Activated T-cell treated with anti-CD3 and anti-CD28 coated beads, Interleukin-2, amount 50 U/mL, for 4 hours (primary cell): ENCODE measurements at regions not wholly inside any gene's neighbourhood (a gene's known extent, or its start where the extent isn't known, plus 50 kb on each side); places are given as distances from the start of the nearest gene placed in this dataset.
"Not testable (repeated sequence)": the region's sequence is repeated elsewhere in the genome, so short reads cannot be mapped to it uniquely, and the experiment has no call there.

Source experiments
- ATAC-seq, 2 donors: fragments of 200-7000 bp; cut with Tn5 transposase; one replicate each; pipeline ENCODE4 v1.10.0; 2021
- DNase-seq: peaks from one replicate; pipeline ENCODE4 v3.0.0-alpha.2; 2020
- H3K27me3 Mint-ChIP-seq: one replicate; pipeline ENCODE4 v1.8.0; 2021; ENCODE audit warnings: low read depth, mixed read lengths
- H3K36me3 Mint-ChIP-seq: one replicate; pipeline ENCODE4 v1.8.0; 2022; ENCODE audit warnings: mixed read lengths; ENCODE audit not compliant: insufficient read depth
- H3K4me1 Mint-ChIP-seq: one replicate; pipeline ENCODE4 v1.8.0; 2021; ENCODE audit warnings: low read depth, mixed read lengths
- H3K4me3 Mint-ChIP-seq: one replicate; pipeline ENCODE4 v1.8.0; 2021; ENCODE audit warnings: mild to moderate bottlenecking, moderate library complexity, mixed read lengths
- H3K9me3 Mint-ChIP-seq: one replicate; pipeline ENCODE4 v1.8.0; 2021; ENCODE audit warnings: mixed read lengths

DNA sequence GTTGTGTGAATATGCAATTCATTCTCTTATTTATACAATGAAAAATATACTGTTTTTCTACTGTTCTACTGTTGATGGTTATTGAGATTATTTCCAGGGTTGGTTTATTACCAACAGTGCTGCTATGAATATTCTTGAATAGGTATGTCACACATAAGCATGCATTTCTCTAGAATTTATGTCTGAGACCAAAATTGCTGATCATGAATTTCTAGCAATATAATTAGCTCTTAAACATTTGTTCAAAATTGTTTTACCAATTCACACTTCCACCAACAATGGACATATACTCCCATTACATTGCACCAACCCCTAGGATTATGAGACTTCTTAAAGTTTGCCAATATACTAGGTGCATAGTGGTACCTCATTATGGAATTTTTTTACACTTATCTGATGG is 164.1 kb upstream of the KCNQ5 start:
- ATAC-seq: no peak
- Mint-ChIP-seq H3K4me3 (no peak overlapping the region), H3K27me3 (peaks cover 8% of the 10 kb centered on the region), H3K36me3 (no peaks in the 10 kb centered on the region), H3K4me1 (no peaks in the 10 kb centered on the region), H3K9me3 (no peaks in the 10 kb centered on the region)
- DNase-seq: no peak

DNA sequence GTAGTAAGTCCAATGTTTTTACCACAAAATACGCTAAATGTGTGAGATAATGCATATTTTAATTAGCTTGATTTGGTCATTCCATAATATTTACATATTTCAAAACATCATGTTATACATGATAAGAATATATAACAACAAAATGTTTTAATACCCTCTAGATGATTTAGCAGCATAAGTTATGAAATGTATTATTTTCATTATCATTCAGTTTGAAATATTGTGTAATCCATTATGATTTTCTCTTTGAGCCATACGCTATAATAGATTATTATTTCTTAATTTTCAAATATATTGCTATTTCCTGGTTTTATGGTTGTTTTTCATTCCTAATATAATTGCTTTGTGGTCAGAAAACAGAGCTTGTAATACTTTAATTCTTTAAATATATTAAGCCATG is 163.3 kb upstream of the KCNQ5 start:
- H3K4me3 Mint-ChIP-seq: no peak overlapping the region
- no peak for DNase-seq
- H3K4me1 Mint-ChIP-seq: no peaks in the 10 kb centered on the region
- H3K36me3 Mint-ChIP-seq: no peaks in the 10 kb centered on the region
- peaks cover 8% of the 10 kb centered on the region for H3K27me3 Mint-ChIP-seq
- no peak for ATAC-seq
- H3K9me3 Mint-ChIP-seq: no peaks in the 10 kb centered on the region

DNA sequence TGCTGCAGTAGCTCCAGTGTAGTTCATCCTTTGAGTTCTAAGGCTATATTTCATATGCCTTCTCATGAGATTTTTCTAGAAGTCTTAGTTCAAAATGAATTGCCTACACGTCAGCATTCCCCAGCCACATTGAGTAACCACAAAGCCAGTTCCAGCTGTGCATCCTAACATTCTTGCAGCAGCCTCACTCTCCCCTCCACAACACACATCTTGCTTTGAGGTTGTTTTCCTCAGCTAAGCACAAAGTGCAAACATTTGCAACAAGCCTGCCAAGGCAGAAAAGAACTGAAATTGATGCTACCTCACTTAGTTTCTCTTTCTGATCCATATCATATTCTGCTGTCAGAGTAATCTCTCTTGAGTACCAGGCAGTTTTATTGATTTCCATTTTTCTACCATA is 160.7 kb upstream of the KCNQ5 start:
- no peaks in the 10 kb centered on the region for H3K9me3 Mint-ChIP-seq
- peaks cover 14% of the 10 kb centered on the region for H3K27me3 Mint-ChIP-seq
- no peak for DNase-seq
- ATAC-seq: no peak
- no peaks in the 10 kb centered on the region for H3K4me1 Mint-ChIP-seq
- H3K4me3 Mint-ChIP-seq: no peak overlapping the region
- no peaks in the 10 kb centered on the region for H3K36me3 Mint-ChIP-seq

DNA sequence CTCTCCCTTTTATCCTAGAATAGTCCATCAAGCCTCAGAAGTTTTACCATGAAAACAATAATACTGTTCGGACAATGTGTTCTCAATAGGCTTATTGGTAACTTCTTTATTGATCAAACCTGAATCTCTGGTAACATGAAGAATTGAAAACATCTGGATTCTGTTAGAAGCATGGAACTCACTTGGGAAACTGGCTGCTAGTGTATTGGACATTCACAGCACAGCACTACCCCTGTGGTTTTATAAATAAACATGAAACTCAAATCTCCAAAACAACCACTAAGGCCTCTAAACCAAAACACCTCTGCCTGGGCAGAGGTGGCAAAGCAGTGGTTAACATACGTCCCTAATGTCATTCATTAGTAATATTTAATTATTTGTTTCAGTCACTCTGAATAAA is 157.6 kb upstream of the KCNQ5 start:
- Mint-ChIP-seq H3K4me3 (no peak overlapping the region), H3K27me3 (peaks cover 17% of the 10 kb centered on the region), H3K4me1 (no peaks in the 10 kb centered on the region), H3K9me3 (no peaks in the 10 kb centered on the region), H3K36me3 (no peaks in the 10 kb centered on the region)
- ATAC-seq: no peak
- DNase-seq: no peak

DNA sequence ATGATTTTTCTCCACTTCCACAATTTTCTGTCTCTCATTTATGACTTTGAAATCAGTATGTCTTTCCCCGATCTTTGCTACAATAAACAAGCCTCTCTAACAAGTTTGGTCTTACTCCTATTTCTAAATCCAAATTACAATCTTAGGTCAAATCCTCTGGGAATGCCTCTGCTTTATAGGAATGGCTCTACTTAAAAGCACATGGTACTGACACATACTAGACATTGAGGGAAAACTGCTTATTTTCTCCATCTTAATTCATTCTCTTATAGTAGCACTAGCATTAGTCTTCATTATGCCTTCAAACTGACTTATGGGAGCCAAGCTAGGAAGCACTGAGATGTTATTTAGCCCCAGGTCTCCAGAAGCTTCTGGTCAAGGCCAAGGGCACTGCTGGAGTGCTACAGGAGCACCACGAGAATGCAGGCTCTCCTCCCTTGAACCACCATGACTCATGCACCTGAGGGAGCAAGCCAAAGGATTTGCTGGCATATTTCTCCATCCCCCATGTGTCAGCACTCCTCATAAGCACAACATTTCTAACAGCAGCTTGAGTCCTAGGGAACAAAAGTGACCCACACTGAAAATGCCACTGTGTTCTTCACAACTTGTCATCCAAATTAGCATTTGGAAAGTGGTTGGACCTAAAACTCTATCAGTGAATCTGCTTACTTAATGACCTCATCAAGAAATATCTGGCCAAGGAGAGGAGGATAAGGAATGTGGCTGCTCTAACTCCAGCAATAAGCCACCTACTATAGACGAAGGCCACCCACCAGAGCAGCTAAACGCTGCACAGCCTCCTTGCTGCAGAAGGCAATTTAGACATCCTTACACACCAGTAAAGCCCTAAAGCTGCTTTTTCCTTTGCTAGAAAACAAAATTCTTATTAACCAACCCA is 156.8 kb upstream of the KCNQ5 start:
- no peak for ATAC-seq
- Mint-ChIP-seq H3K9me3 (no peaks in the 10 kb centered on the region), H3K27me3 (peaks cover 17% of the 10 kb centered on the region), H3K4me3 (no peak overlapping the region), H3K4me1 (no peaks in the 10 kb centered on the region), H3K36me3 (no peaks in the 10 kb centered on the region)
- no peak for DNase-seq

DNA sequence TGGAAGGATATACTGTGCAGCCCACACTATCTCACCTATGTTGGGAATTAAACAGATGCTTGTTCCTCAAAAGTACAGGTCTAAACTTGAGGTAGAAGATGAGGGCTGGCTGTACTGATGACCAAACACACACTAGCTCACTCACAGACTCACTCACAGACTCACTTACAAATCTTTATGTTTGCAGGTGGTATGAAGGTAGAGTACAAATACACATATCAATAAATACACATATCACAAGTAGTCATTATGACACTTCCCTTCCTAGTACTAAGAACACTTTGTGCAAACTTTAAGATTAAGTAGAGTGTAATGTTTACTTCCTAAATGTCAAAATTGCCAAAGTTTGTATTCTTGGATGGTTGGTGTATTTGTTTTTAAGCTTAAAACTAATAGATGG is 155.4 kb upstream of the KCNQ5 start:
- no peak overlapping the region for H3K4me3 Mint-ChIP-seq
- H3K9me3 Mint-ChIP-seq: no peaks in the 10 kb centered on the region
- H3K27me3 Mint-ChIP-seq: peaks cover 16% of the 10 kb centered on the region
- ATAC-seq (no peak), DNase-seq (no peak)
- H3K36me3 Mint-ChIP-seq: no peaks in the 10 kb centered on the region
- H3K4me1 Mint-ChIP-seq: no peaks in the 10 kb centered on the region

DNA sequence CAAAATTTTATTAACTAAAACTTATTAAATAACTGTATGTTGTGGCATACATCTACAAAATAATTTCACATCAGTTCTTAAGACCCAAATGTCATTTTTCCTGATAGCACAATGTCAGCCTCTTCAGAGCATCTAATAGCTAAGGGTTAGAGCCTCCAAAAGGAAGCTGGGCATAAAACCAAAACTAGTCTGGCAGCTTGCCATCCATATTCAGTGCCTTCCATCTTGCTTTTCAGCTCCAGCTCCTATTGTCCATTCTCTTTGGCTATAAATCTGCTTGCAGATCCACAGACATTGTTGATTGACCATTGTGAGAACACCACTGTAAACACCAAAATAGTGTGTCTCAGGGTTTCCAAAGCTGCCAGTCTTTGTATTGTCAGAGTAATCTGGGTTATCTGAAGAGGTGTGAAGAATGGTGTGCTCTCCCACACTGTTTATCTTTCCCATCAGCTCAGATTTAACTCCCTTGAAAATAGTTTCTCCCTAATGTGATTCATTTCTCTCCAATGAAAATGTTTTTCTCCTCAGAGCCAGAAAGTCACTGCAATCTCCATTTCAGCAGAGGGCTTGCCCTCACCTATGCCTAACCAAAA is 154.8 kb upstream of the KCNQ5 start:
- H3K4me1 Mint-ChIP-seq: no peaks in the 10 kb centered on the region
- H3K9me3 Mint-ChIP-seq: no peaks in the 10 kb centered on the region
- H3K4me3 Mint-ChIP-seq: no peak overlapping the region
- H3K36me3 Mint-ChIP-seq: no peaks in the 10 kb centered on the region
- ATAC-seq (no peak), DNase-seq (no peak)
- peaks cover 12% of the 10 kb centered on the region for H3K27me3 Mint-ChIP-seq

DNA sequence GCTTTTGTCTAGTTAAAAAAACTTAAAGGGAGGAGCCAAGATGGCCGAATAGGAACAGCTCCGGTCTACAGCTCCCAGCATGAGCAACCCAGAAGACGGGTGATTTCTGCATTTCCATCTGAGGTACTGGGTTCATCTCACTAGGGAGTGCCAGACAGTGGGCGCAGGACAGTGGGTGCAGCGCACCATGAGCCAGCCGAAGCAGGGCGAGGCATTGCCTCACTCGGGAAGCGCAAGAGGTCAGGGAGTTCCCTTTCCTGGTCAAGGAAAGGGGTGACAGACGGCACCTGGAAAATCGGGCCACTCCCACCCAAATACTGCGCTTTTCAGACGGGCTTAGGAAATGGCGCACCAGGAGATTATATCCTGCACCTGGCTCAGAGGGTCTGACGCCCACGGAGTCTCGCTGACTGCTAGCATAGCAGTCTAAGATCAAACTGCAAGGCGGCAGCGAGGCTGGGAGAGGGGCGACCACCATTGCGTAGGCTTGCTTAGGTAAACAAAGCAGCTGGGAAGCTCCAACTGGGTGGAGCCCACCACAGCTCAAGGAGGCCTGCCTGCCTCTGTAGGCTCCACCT is 152.4 kb upstream of the KCNQ5 start:
- H3K4me1 Mint-ChIP-seq, DNase-seq, ATAC-seq, H3K9me3 Mint-ChIP-seq, H3K36me3 Mint-ChIP-seq, H3K4me3 Mint-ChIP-seq, H3K27me3 Mint-ChIP-seq: not testable (repeated sequence)

DNA sequence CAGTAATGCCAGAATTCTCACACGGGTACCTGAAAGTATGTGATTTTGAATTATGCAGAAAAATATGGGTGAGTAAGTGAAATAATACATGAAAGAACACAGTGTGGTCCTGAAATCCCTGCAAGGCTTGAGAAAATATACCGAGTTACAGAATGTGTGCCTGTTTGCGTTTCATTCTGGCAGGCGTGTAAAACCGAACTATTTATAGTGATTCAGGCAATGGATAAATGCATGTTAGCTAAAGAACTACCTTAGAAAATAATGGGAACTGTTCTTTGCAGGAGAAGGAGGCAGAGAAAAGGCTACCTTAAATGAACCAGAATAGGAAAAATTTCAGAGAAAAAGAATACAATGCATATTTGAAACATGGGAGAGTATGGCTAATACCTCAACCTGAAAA is 145.8 kb upstream of the KCNQ5 start:
- H3K9me3 Mint-ChIP-seq: no peaks in the 10 kb centered on the region
- no peaks in the 10 kb centered on the region for H3K4me1 Mint-ChIP-seq
- no peaks in the 10 kb centered on the region for H3K36me3 Mint-ChIP-seq
- H3K27me3 Mint-ChIP-seq: peaks cover 3% of the 10 kb centered on the region
- DNase-seq (no peak), ATAC-seq (no peak)
- no peak overlapping the region for H3K4me3 Mint-ChIP-seq

DNA sequence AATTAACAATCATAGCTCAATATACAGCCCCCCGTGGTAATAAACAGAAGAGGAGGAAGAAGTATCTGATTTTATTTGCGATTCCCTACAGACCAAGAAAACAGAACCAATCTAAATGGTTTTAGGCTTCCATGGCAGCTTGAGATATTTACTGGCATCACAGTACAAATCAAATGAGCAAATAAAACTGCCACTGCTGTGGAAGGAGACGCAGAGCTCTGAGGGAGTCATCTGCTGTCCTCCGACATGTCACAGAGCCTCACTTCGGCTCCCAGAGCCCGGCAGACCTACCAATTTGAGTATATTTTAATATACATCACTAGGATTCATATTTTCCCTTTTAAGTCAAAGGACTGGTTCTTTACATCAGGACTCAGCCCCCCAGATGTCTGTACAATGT is 145.2 kb upstream of the KCNQ5 start:
- H3K27me3 Mint-ChIP-seq: peaks cover 2% of the 10 kb centered on the region
- no peaks in the 10 kb centered on the region for H3K9me3 Mint-ChIP-seq
- H3K4me3 Mint-ChIP-seq: no peak overlapping the region
- ATAC-seq: no peak
- H3K4me1 Mint-ChIP-seq: no peaks in the 10 kb centered on the region
- H3K36me3 Mint-ChIP-seq: no peaks in the 10 kb centered on the region
- DNase-seq: no peak

DNA sequence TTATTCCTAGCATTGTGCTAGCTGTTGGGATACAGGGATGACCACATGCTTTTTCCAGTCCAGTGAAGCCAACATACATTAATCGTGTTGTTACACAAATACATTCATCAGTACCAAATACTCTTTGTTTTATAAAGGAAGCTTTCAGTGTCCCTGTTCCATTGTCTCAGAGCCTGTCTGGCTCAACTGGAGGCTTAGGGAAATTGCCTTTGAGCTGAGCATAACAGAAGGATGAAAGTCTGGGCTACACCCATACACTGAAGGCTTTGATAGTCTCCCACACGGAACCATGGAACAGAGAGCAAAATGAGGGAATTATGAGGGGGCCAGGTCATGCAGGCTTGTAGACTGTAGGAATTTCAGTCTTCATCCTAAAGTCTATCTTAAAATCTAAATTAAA is 126.4 kb upstream of the KCNQ5 start:
- Mint-ChIP-seq H3K9me3 (no peaks in the 10 kb centered on the region), H3K4me3 (no peak overlapping the region), H3K4me1 (no peaks in the 10 kb centered on the region), H3K36me3 (no peaks in the 10 kb centered on the region), H3K27me3 (peaks cover 7% of the 10 kb centered on the region)
- ATAC-seq: no peak
- DNase-seq: no peak

DNA sequence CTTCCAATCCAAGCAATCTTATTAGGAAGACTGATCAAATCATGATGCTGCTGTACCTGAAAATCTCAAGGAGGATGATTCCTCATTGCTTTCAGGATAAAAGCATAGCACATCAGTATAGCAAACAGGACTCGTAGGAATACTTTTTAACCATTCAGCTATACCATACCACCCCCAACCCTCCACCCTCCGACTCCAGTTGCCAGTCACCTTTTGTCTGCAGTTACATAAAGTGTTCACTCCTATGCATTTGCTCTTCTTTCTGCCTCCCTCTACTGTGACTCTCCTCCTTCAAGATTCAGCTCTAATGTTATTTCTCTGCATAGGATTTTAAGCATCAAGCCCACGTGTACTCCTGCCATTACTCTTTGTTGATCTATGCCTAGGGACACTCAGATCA is 124.7 kb upstream of the KCNQ5 start:
- Mint-ChIP-seq H3K36me3 (no peaks in the 10 kb centered on the region), H3K4me1 (no peaks in the 10 kb centered on the region), H3K4me3 (no peak overlapping the region), H3K27me3 (peaks cover 8% of the 10 kb centered on the region), H3K9me3 (no peaks in the 10 kb centered on the region)
- DNase-seq (no peak), ATAC-seq (no peak)

DNA sequence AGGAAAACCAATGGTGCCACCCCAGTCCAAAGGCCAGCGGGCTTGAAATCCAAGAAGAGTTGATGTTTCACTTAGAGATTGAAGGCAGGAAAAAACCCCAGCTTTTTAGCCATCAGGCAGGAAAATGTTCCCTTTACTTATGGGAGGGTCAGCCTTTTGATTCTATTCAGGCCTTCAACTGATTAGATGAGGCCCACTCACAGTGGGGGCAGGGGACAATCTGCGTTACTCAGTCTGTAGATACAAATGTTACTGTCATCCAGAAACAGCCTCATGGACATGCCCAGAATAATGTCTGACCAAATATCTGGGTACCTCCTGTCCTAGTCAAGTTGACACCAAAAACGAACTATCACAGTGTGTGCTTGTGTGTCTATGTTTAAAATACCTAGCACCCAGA is 121.2 kb upstream of the KCNQ5 start:
- H3K36me3 Mint-ChIP-seq: no peaks in the 10 kb centered on the region
- H3K4me3 Mint-ChIP-seq: no peak overlapping the region
- H3K9me3 Mint-ChIP-seq: no peaks in the 10 kb centered on the region
- H3K27me3 Mint-ChIP-seq: peaks cover 10% of the 10 kb centered on the region
- H3K4me1 Mint-ChIP-seq: no peaks in the 10 kb centered on the region
- ATAC-seq (no peak), DNase-seq (no peak)

DNA sequence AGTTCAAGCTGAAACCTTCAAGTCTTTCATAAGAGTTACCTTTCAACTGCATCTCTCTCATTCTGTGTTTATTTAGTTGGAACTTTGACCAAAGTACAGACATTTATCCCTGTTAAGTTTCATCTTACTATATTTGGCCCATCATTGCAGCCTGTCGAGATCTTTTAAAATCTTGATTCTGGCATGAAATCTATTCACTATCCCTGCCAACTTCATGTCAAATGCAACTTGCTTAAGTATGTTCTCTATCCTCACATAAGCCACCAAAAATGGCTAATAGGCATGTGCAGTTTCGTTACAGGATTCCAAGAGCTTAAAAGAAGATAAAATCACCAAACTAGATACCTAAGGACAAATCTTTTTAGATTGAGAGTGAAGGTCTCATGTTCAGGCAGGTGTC is 117.5 kb upstream of the KCNQ5 start:
- no peak overlapping the region for H3K4me3 Mint-ChIP-seq
- H3K27me3 Mint-ChIP-seq: peaks cover 10% of the 10 kb centered on the region
- ATAC-seq (no peak), DNase-seq (no peak)
- no peaks in the 10 kb centered on the region for H3K4me1 Mint-ChIP-seq
- no peaks in the 10 kb centered on the region for H3K36me3 Mint-ChIP-seq
- H3K9me3 Mint-ChIP-seq: no peaks in the 10 kb centered on the region

DNA sequence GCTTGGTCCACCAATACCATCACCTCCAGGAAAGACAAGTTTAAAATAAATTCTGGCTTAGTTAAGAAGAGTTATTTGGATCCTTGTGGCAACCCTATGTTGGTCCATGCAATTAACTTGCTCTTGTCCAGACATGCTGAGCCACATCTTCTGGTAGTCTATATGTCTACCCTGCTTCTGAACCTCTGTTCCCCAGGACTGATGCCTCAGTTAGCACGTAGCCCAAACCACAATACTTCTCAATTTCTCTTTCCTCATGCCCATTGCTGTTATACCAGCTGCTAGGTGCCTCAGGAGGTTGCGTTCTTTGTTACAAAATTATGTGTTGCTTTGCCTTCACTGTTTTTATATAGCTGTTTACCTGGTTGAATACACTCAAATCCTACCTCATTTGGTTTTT is 116.4 kb upstream of the KCNQ5 start:
- Mint-ChIP-seq H3K4me1 (no peaks in the 10 kb centered on the region), H3K36me3 (no peaks in the 10 kb centered on the region)

More for the DNA sequence above, 116.4 kb upstream of the KCNQ5 start:
- no peak for DNase-seq
- no peak for ATAC-seq
- Mint-ChIP-seq H3K4me3 (no peak overlapping the region), H3K27me3 (peaks cover 9% of the 10 kb centered on the region), H3K9me3 (no peaks in the 10 kb centered on the region)
